ENCODE measurements at regions not wholly inside any gene's neighbourhood (a gene's known extent, or its start where the extent isn't known, plus 50 kb on each side); places are given as distances from the start of the nearest gene placed in this dataset.
"Not testable (repeated sequence)": the region's sequence is repeated elsewhere in the genome, so short reads cannot be mapped to it uniquely, and the experiment has no call there.

GRCh38 chr5:159582756-159583541 is 252.7 kb upstream of the IL12B start:
- TF ChIP-seq CTCF (IDR thresholded peaks at IDR 0.05; ENCODE audit: low read depth, low read length), result no peak
- TF ChIP-seq MYC (IDR thresholded peaks at IDR 0.05; ENCODE audit: low read depth, low read length), result no peak
- TF ChIP-seq MAX (IDR thresholded peaks at IDR 0.05; ENCODE audit: low read depth, low read length), result no peak
- TF ChIP-seq POLR2A (IDR thresholded peaks at IDR 0.05; ENCODE audit: extremely low read depth, insufficient read length), result no peak
- no peak overlapping the region for H3K4me3 ChIP-seq (ENCODE audit: low read depth, low read length)
- DNase-seq (ENCODE audit: low read depth), result no peak

GRCh38 chr5:159586921-159587320 is 256.6 kb upstream of the IL12B start:
- no peak for TF ChIP-seq MAX (IDR thresholded peaks at IDR 0.05; ENCODE audit: low read depth, low read length)
- TF ChIP-seq POLR2A (IDR thresholded peaks at IDR 0.05; ENCODE audit: extremely low read depth, insufficient read length), result no peak
- no peak for TF ChIP-seq CTCF (IDR thresholded peaks at IDR 0.05; ENCODE audit: low read depth, low read length)
- TF ChIP-seq MYC (IDR thresholded peaks at IDR 0.05; ENCODE audit: low read depth, low read length), result no peak
- no peak overlapping the region for H3K4me3 ChIP-seq (ENCODE audit: low read depth, low read length)

GRCh38 chr5:159588941-159589340 is 258.7 kb upstream of the IL12B start:
- no peak overlapping the region for H3K4me3 ChIP-seq (ENCODE audit: low read depth, low read length)
- DNase-seq (ENCODE audit: low read depth), result no peak
- no peak for TF ChIP-seq MYC (IDR thresholded peaks at IDR 0.05; ENCODE audit: low read depth, low read length)
- TF ChIP-seq CTCF (IDR thresholded peaks at IDR 0.05; ENCODE audit: low read depth, low read length), result no peak
- no peak for TF ChIP-seq POLR2A (IDR thresholded peaks at IDR 0.05; ENCODE audit: extremely low read depth, insufficient read length)
- TF ChIP-seq MAX (IDR thresholded peaks at IDR 0.05; ENCODE audit: low read depth, low read length), result no peak

More at GRCh38 chr5:159586921-159587320, 256.6 kb upstream of the IL12B start:
- no peak for DNase-seq (ENCODE audit: low read depth)

GRCh38 chr5:159593518-159594073 is 263.3 kb upstream of the IL12B start:
- no peak for TF ChIP-seq CTCF (IDR thresholded peaks at IDR 0.05; ENCODE audit: low read depth, low read length)
- TF ChIP-seq MAX (IDR thresholded peaks at IDR 0.05; ENCODE audit: low read depth, low read length), result no peak
- no peak for TF ChIP-seq POLR2A (IDR thresholded peaks at IDR 0.05; ENCODE audit: extremely low read depth, insufficient read length)
- no peak for TF ChIP-seq MYC (IDR thresholded peaks at IDR 0.05; ENCODE audit: low read depth, low read length)
- DNase-seq (ENCODE audit: low read depth), result no peak
- H3K4me3 ChIP-seq (ENCODE audit: low read depth, low read length), result no peak overlapping the region

- DNase-seq (ENCODE audit: low read depth); H3K4me3 ChIP-seq (ENCODE audit: low read depth, low read length): not testable (repeated sequence)
Measured at GRCh38 chr5:159595561-159595960, 265.3 kb upstream of the IL12B start.

- H3K4me3 ChIP-seq (ENCODE audit: low read depth, low read length), result no peak overlapping the region
- DNase-seq (ENCODE audit: low read depth), result no peak
- TF ChIP-seq MYC (IDR thresholded peaks at IDR 0.05; ENCODE audit: low read depth, low read length) (no peak), POLR2A (IDR thresholded peaks at IDR 0.05; ENCODE audit: extremely low read depth, insufficient read length) (no peak), MAX (IDR thresholded peaks at IDR 0.05; ENCODE audit: low read depth, low read length) (no peak), CTCF (IDR thresholded peaks at IDR 0.05; ENCODE audit: low read depth, low read length) (no peak)
Measured at GRCh38 chr5:159601216-159601615, 270.9 kb upstream of the IL12B start.
